Panc1 (cell line): ENCODE measurements at regions not wholly inside any gene's neighbourhood (a gene's known extent, or its start where the extent isn't known, plus 50 kb on each side); places are given as distances from the start of the nearest gene placed in this dataset.

ENCODE experiments used
- POLR2AphosphoS5 ChIP-seq: IDR thresholded peaks from 2 replicates; pipeline ENCODE4 v1.6.1; 2012; ENCODE audit warnings: mild to moderate bottlenecking, low read depth, low read length, moderate library complexity
- TF ChIP-seq, protein P1 (sequence below): fragments of 450-650 bp; IDR thresholded peaks from 2 replicates; pipeline ENCODE4 v1.5.1; 2017; ENCODE audit warnings: mild to moderate bottlenecking

GRCh38 chr16:7866144-7866543, 533.5 kb downstream of the RBFOX1 start:
- TF ChIP-seq, protein P1, sequence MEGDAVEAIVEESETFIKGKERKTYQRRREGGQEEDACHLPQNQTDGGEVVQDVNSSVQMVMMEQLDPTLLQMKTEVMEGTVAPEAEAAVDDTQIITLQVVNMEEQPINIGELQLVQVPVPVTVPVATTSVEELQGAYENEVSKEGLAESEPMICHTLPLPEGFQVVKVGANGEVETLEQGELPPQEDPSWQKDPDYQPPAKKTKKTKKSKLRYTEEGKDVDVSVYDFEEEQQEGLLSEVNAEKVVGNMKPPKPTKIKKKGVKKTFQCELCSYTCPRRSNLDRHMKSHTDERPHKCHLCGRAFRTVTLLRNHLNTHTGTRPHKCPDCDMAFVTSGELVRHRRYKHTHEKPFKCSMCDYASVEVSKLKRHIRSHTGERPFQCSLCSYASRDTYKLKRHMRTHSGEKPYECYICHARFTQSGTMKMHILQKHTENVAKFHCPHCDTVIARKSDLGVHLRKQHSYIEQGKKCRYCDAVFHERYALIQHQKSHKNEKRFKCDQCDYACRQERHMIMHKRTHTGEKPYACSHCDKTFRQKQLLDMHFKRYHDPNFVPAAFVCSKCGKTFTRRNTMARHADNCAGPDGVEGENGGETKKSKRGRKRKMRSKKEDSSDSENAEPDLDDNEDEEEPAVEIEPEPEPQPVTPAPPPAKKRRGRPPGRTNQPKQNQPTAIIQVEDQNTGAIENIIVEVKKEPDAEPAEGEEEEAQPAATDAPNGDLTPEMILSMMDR, result no peak
- TF ChIP-seq POLR2AphosphoS5, result no peak
